K562 (cell line): ENCODE measurements at regions not wholly inside any gene's neighbourhood (a gene's known extent, or its start where the extent isn't known, plus 50 kb on each side); places are given as distances from the start of the nearest gene placed in this dataset.

Experiments
- BCL6 ChIP-seq: fragments of 250-450 bp; sonication (Bioruptor Pico); IDR thresholded peaks from 2 replicates; pipeline ENCODE4 v1.4.0; 2020
- IRF2 ChIP-seq: sonication (generic); formaldehyde crosslinking; IDR thresholded peaks from 2 replicates; pipeline ENCODE4 v1.8.1; 2022; ENCODE audit warnings: mild to moderate bottlenecking, missing genetic modification reagents
- JUNB ChIP-seq: fragments of 450-650 bp; formaldehyde crosslinking; conservative IDR thresholded peaks from 2 replicates; pipeline ENCODE4 v1.4.0; 2020; ENCODE audit warnings: mild to moderate bottlenecking
- MYNN ChIP-seq, 2 experiments: sonication (generic); formaldehyde crosslinking in 1 of 2; IDR thresholded peaks; 2 replicates each; pipeline versions ENCODE4 v1.5.0 to v1.6.1; 2016 to 2020; ENCODE audit warnings: antibody characterized with exemption in 1 of 2, missing genetic modification reagents in 1 of 2
- NFRKB ChIP-seq: fragments of 450-650 bp; IDR thresholded peaks from 2 replicates; pipeline ENCODE4 v1.6.1; 2016; ENCODE audit warnings: low read depth
- OTX1 ChIP-seq: fragments of 450-650 bp; formaldehyde crosslinking; IDR thresholded peaks from 2 replicates; pipeline ENCODE4 v1.4.0; 2022; ENCODE audit warnings: mild to moderate bottlenecking
- REST ChIP-seq, 2 experiments: fragments of 450-650 bp; formaldehyde crosslinking in 1 of 2; IDR thresholded peaks; 2 replicates each; pipeline versions ENCODE4 v1.4.0 to v1.6.1; 2014 to 2020; ENCODE audit warnings: mild to moderate bottlenecking in 2 of 2, borderline replicate concordance in 1 of 2, low read depth in 1 of 2
- ZC3H4 ChIP-seq: sonication (generic); formaldehyde crosslinking; IDR thresholded peaks from 2 replicates; pipeline ENCODE4 v1.9.0; 2021; ENCODE audit warnings: missing genetic modification reagents, borderline replicate concordance
- TF ChIP-seq, protein P1 (sequence below): sonication (generic); formaldehyde crosslinking; IDR thresholded peaks from 2 replicates; pipeline ENCODE4 v1.9.0; 2022; ENCODE audit warnings: mild to moderate bottlenecking, missing genetic modification reagents
- TF ChIP-seq, protein P2 (sequence below): fragments of 250-450 bp; sonication (Bioruptor Pico); IDR thresholded peaks from 2 replicates; pipeline ENCODE4 v1.8.0; 2022; ENCODE audit warnings: moderate library complexity, mild to moderate bottlenecking, inconsistent platforms

- TF ChIP-seq REST (IDR thresholded peaks at IDR 0.05; ENCODE audit: borderline replicate concordance) (no peak), REST (CRISPR knock-in tag; IDR thresholded peaks at IDR 0.05; ENCODE audit: low read depth) (no peak), ZC3H4 (CRISPR knock-in tag) (no peak), IRF2 (CRISPR knock-in tag) (no peak), NFRKB (no peak), JUNB (CRISPR knock-in tag) (no peak), OTX1 (CRISPR knock-in tag) (no peak), MYNN (IDR thresholded peaks at IDR 0.05) (no peak), MYNN (CRISPR knock-in tag; IDR thresholded peaks at IDR 0.05) (no peak), BCL6 (CRISPR knock-in tag) (no peak)
- TF ChIP-seq, protein P1, sequence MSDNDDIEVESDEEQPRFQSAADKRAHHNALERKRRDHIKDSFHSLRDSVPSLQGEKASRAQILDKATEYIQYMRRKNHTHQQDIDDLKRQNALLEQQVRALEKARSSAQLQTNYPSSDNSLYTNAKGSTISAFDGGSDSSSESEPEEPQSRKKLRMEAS (CRISPR knock-in tag): no peak
- TF ChIP-seq, protein P2, sequence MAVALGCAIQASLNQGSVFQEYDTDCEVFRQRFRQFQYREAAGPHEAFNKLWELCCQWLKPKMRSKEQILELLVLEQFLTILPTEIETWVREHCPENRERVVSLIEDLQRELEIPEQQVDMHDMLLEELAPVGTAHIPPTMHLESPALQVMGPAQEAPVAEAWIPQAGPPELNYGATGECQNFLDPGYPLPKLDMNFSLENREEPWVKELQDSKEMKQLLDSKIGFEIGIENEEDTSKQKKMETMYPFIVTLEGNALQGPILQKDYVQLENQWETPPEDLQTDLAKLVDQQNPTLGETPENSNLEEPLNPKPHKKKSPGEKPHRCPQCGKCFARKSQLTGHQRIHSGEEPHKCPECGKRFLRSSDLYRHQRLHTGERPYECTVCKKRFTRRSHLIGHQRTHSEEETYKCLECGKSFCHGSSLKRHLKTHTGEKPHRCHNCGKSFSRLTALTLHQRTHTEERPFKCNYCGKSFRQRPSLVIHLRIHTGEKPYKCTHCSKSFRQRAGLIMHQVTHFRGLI: no peak
These were observed 696.9 kb downstream of the MAT2B start for GRCh38 chr5:164202338-164202737.
